ENCODE measurements at regions not wholly inside any gene's neighbourhood (a gene's known extent, or its start where the extent isn't known, plus 50 kb on each side); places are given as distances from the start of the nearest gene placed in this dataset.
A peak's percentile ranks its signal among the peaks of the same experiment; 100 is the strongest.

DNA sequence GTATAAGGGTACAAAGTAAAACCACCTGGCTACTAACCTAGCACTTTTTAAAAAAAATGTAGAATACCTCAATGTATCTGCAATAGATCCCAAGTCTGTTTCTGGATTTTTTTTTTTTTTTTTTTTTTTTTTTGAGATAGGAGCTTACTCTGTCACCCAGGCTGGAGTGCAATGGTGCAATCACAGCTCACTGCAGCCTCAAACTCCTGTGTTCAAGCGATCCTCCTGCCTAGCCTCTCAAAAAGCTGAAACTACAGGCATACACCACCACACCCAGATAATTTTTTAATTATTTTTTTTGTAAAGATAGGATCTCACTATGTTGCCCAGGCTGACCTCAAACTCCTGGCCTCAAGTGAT, 537.5 kb upstream of the CAMK1G start:
- no peak overlapping the region for H3K4me3 Mint-ChIP-seq
- ATAC-seq (no peak), DNase-seq (ENCODE audit: low spot score in 2 of 2) (no peak)
- no peaks in the 10 kb centered on the region for H3K4me1 Mint-ChIP-seq
- peaks cover 2% of the 10 kb centered on the region for H3K9me3 Mint-ChIP-seq
- no peak overlapping the region for H3K27ac Mint-ChIP-seq
- H3K36me3 Mint-ChIP-seq = no peaks in the 10 kb centered on the region

GRCh38 chr1:209046935-209047334, 536.6 kb upstream of the CAMK1G start:
- no peak for DNase-seq (ENCODE audit: low spot score in 2 of 2)
- H3K27ac Mint-ChIP-seq = no peak overlapping the region
- no peaks in the 10 kb centered on the region for H3K4me1 Mint-ChIP-seq
- H3K9me3 Mint-ChIP-seq = no peaks in the 10 kb centered on the region
- H3K36me3 Mint-ChIP-seq = no peaks in the 10 kb centered on the region
- ATAC-seq = no peak
- no peak overlapping the region for H3K4me3 Mint-ChIP-seq

DNA sequence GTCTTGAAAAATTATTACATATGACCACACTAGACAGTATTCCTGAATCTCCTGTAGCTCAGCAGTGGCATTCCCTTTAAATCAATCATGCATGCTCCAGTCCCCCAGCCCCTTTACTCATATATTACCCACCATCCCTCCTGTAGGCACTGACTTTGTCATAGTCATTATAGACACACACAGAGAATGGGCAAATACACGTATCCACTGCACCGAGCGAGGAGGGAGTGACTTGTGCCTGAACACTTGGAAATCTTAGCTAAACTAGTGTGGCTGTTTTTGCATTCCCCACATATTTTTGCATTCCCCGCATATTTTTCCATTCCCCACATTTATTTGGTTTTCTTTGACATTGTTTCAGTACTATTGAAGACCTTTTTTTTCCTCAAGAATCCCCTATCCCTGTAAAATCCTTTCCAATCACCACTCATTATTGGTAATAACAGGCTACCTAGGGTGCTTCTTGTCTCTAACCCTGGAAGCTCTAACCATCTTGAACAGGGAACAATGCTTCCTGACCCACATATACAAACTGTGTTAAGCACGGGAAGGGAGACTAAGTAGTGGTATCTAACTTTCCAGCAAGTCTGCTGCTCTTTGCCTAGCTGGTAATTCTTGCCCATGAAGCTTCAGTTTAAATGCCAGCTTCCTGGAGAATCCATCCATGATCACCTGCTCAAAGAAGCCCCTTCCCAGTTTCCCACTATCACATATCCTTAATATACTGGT, 534.4 kb upstream of the CAMK1G start:
- ATAC-seq = no peak
- H3K9me3 Mint-ChIP-seq = peaks cover 4% of the 10 kb centered on the region
- no peak overlapping the region for H3K4me3 Mint-ChIP-seq
- H3K4me1 Mint-ChIP-seq = no peaks in the 10 kb centered on the region
- no peak overlapping the region for H3K27ac Mint-ChIP-seq
- DNase-seq (ENCODE audit: low spot score in 2 of 2) = no peak
- no peaks in the 10 kb centered on the region for H3K36me3 Mint-ChIP-seq

GRCh38 chr1:209051570-209051969, 531.9 kb upstream of the CAMK1G start:
- ATAC-seq = no peak
- no peak for DNase-seq (ENCODE audit: low spot score in 2 of 2)
- H3K36me3 Mint-ChIP-seq = no peaks in the 10 kb centered on the region
- H3K27ac Mint-ChIP-seq = no peak overlapping the region
- H3K4me1 Mint-ChIP-seq = no peaks in the 10 kb centered on the region
- H3K4me3 Mint-ChIP-seq = no peak overlapping the region
- H3K9me3 Mint-ChIP-seq = peaks cover 4% of the 10 kb centered on the region

DNA sequence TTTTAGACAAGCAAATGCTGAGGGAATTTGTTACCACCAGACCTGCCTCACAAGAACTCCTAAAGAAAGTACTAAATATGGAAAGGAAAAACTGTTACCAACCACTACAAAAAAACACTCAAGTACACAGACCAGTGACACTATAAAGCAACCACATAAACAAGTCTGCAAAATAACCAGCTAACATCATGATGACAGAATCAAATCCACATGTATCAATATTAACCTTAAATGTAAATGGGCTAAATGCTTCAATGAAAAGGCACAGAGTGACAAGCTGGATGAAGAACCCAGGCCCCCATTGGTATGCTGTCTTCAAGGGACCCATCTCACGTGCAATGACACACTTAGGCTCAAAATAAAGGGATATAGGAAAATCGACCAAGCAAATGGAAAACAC, 529.9 kb upstream of the CAMK1G start:
- DNase-seq (ENCODE audit: low spot score in 2 of 2) (no peak), ATAC-seq (no peak)
- no peaks in the 10 kb centered on the region for H3K36me3 Mint-ChIP-seq
- no peak overlapping the region for H3K4me3 Mint-ChIP-seq
- no peaks in the 10 kb centered on the region for H3K4me1 Mint-ChIP-seq
- H3K27ac Mint-ChIP-seq = no peak overlapping the region
- peaks cover 4% of the 10 kb centered on the region for H3K9me3 Mint-ChIP-seq

DNA sequence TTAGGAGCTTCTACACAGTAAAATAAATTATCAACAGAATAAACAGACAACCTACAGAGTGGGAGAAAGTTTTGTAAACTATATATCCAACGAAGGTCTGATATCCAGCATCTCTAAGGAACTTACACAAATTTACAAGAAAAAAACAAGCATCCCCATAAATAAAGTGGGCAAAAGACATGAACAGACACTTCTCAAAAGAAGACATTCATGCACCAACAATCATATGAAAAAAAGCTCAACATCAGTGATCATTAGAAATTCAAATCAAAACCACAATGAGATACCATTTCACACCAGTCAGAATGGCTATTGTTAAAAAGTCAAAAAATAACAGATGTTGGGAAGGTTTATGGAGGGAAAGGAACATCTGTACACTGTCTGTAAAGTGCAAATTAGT, 526.4 kb upstream of the CAMK1G start:
- no peak for ATAC-seq

DNA sequence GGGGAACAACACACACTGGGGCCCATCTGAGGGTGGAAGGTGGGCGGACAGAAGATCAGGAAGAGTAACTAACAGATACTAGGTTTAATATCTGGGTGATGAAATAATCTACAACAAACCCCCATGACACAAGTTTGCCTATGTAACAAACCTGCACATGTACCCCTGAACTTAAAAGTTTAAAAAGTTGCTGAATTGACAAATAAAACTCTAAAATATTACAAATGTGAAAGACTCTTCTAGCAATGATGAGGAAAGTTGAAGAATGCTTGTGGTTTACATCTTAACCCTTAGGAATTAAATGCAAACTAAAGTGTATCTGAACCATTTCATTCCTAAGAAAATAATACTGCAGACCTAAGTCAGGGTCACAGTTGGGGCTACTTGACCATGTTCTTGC, 525.6 kb upstream of the CAMK1G start:
- H3K36me3 Mint-ChIP-seq = no peaks in the 10 kb centered on the region
- no peaks in the 10 kb centered on the region for H3K4me1 Mint-ChIP-seq
- DNase-seq (ENCODE audit: low spot score in 2 of 2) = no peak
- H3K4me3 Mint-ChIP-seq = no peak overlapping the region
- no peak for ATAC-seq
- H3K9me3 Mint-ChIP-seq = no peaks in the 10 kb centered on the region
- no peak overlapping the region for H3K27ac Mint-ChIP-seq

More for the DNA sequence above, 526.4 kb upstream of the CAMK1G start:
- peaks cover 4% of the 10 kb centered on the region for H3K9me3 Mint-ChIP-seq
- H3K4me1 Mint-ChIP-seq = no peaks in the 10 kb centered on the region
- no peak overlapping the region for H3K4me3 Mint-ChIP-seq
- DNase-seq (ENCODE audit: low spot score in 2 of 2) = no peak
- no peaks in the 10 kb centered on the region for H3K36me3 Mint-ChIP-seq
- H3K27ac Mint-ChIP-seq = no peak overlapping the region

GRCh38 chr1:209059376-209059775, 524.1 kb upstream of the CAMK1G start:
- H3K4me1 Mint-ChIP-seq = no peaks in the 10 kb centered on the region
- no peaks in the 10 kb centered on the region for H3K9me3 Mint-ChIP-seq
- no peak for ATAC-seq

DNA sequence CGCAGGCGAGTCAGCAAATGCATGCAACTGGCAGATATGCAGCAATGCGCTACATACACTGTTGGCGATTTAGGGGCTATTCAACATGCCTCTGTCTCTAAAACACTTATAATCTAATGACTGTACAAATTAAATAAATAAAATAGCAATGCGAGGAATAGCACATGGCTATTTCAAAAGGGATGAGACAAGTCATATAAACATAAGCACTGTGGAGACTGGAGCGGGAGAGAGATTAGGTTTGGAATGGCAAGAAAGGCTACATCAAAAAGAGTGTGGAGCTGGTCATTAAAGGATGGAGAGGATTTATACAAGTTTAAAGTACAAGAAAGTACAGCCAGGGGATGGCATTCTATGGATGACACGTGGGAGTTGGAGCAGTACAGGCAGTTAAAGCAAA, 523.5 kb upstream of the CAMK1G start:
- H3K36me3 Mint-ChIP-seq = no peaks in the 10 kb centered on the region
- ATAC-seq = no peak
- no peak overlapping the region for H3K4me3 Mint-ChIP-seq
- DNase-seq (ENCODE audit: low spot score in 2 of 2) = no peak
- no peaks in the 10 kb centered on the region for H3K9me3 Mint-ChIP-seq
- no peaks in the 10 kb centered on the region for H3K4me1 Mint-ChIP-seq
- H3K27ac Mint-ChIP-seq = no peak overlapping the region

More at GRCh38 chr1:209059376-209059775, 524.1 kb upstream of the CAMK1G start:
- H3K4me3 Mint-ChIP-seq = no peak overlapping the region
- DNase-seq (ENCODE audit: low spot score in 2 of 2) = no peak
- no peaks in the 10 kb centered on the region for H3K36me3 Mint-ChIP-seq
- H3K27ac Mint-ChIP-seq = no peak overlapping the region

GRCh38 chr1:209062081-209062620, 521.4 kb upstream of the CAMK1G start:
- ATAC-seq = no peak
- Mint-ChIP-seq H3K4me3 (no peak overlapping the region), H3K9me3 (no peaks in the 10 kb centered on the region)

DNA sequence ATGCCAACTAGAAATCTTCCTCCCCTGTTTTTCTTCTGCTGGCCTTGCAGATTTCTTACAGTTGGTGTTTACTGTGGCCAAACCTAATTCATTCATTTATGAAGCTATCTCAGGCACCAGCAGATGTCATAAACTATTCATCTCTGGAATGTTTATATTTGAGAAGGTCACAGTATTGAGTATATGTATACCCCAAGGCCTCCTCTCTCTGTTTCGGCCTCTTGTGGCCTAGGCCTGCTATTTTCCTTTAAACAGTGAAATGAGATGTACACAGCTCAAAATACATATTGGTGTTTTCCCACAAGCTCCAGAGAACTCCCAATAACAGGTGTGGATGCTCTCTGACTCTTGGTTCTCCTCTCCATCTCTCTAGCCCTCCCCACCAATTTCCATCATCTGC, 520.7 kb upstream of the CAMK1G start:
- Mint-ChIP-seq H3K27ac (no peak overlapping the region), H3K4me1 (no peaks in the 10 kb centered on the region), H3K4me3 (no peak overlapping the region), H3K9me3 (no peaks in the 10 kb centered on the region), H3K36me3 (no peaks in the 10 kb centered on the region)
- ATAC-seq (no peak), DNase-seq (ENCODE audit: low spot score in 2 of 2) (no peak)

More at GRCh38 chr1:209062081-209062620, 521.4 kb upstream of the CAMK1G start:
- H3K4me1 Mint-ChIP-seq = no peaks in the 10 kb centered on the region
- no peak overlapping the region for H3K27ac Mint-ChIP-seq
- no peaks in the 10 kb centered on the region for H3K36me3 Mint-ChIP-seq
- no peak for DNase-seq (ENCODE audit: low spot score in 2 of 2)

GRCh38 chr1:209063767-209064659, 519.5 kb upstream of the CAMK1G start:
- ATAC-seq (peak; percentile 19), DNase-seq (ENCODE audit: low spot score in 2 of 2) (no peak)
- H3K9me3 Mint-ChIP-seq = no peaks in the 10 kb centered on the region
- H3K4me3 Mint-ChIP-seq = no peak overlapping the region
- no peak overlapping the region for H3K27ac Mint-ChIP-seq
- no peaks in the 10 kb centered on the region for H3K4me1 Mint-ChIP-seq
- H3K36me3 Mint-ChIP-seq = no peaks in the 10 kb centered on the region

DNA sequence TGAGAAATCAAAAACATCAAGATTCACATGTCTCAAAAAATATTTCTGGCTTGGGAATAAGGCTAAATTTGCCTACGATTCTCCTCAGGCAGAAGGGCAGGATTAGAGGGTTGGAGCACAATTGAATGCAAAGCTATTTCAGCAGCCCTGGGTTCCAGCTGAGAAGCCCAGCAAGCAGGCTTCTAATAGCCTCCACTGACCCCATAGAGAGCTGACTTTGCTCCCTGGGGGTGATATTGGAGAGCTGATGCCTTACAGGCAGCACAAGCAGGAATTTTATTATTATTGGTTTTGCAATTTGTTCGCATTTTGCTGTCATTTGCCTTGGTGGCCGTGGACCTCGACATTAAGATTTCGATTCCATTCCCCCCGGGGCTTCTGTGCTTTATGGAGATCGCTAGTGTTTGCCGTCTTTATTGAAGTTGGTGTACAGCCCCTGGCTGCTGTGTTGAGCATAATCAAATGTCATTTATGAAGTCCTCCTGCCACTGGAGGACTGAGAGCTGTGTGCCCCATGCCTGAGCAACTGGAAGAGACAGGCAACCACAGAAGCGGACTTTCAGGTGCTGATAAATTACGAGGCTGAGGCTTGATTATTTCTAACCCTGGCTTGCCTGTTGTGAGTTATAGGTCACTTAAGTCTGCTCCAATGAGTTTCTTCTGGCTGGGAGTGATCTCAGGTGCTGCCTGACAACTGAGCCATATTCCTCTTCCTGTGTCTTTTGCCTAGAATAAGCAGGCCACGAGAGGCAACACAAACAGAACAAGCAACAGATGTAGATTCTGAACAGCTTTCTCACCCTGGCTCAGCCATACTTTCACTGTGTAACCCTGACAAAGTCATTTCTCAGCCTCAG, 518.4 kb upstream of the CAMK1G start:
- Mint-ChIP-seq H3K27ac (no peak overlapping the region), H3K4me3 (no peak overlapping the region), H3K9me3 (no peaks in the 10 kb centered on the region), H3K4me1 (no peaks in the 10 kb centered on the region), H3K36me3 (no peaks in the 10 kb centered on the region)
- DNase-seq (ENCODE audit: low spot score in 2 of 2) (no peak), ATAC-seq (no peak)

DNA sequence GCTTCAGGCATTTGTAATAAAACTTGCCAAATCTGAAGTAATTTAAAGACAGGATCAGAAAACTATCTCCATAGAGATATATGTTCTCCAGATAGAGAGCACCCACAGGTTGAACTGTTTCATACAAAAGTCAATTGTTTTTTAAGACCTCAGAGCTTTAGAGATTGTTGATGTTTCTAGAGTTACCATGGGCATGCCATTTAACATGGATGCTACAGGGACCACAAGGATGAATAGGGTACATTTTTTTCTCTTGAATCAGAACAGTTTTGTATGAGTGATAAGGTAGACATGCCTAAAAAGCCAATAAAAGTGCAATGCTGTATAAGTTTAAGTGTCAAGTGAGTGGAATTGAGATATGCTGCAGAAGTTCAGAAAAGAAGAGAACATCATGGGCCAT, 511.0 kb upstream of the CAMK1G start:
- peaks cover 3% of the 10 kb centered on the region for H3K9me3 Mint-ChIP-seq
- no peak overlapping the region for H3K4me3 Mint-ChIP-seq
- H3K36me3 Mint-ChIP-seq = no peaks in the 10 kb centered on the region
- no peaks in the 10 kb centered on the region for H3K4me1 Mint-ChIP-seq
- no peak for DNase-seq (ENCODE audit: low spot score in 2 of 2)
- no peak for ATAC-seq
- H3K27ac Mint-ChIP-seq = no peak overlapping the region

GRCh38 chr1:209073879-209074278, 509.6 kb upstream of the CAMK1G start:
- H3K36me3 Mint-ChIP-seq = no peaks in the 10 kb centered on the region
- DNase-seq (ENCODE audit: low spot score in 2 of 2) = no peak
- no peak overlapping the region for H3K4me3 Mint-ChIP-seq
- H3K4me1 Mint-ChIP-seq = no peaks in the 10 kb centered on the region
- peaks cover 3% of the 10 kb centered on the region for H3K9me3 Mint-ChIP-seq
- ATAC-seq = no peak
- H3K27ac Mint-ChIP-seq = no peak overlapping the region
